WTC11 (cell line): ENCODE measurements at regions not wholly inside any gene's neighbourhood (a gene's known extent, or its start where the extent isn't known, plus 50 kb on each side); places are given as distances from the start of the nearest gene placed in this dataset.

Experiments
- CTCF ChIP-seq: fragments of 200-600 bp; IDR thresholded peaks from 2 replicates; pipeline ENCODE4 v1.8.0; 2022; ENCODE audit warnings: antibody characterized with exemption
- PREB ChIP-seq: sonication (generic); formaldehyde crosslinking; IDR thresholded peaks from 2 replicates; pipeline ENCODE4 v1.8.1; 2022; ENCODE audit warnings: mild to moderate bottlenecking, missing genetic modification reagents, moderate library complexity, borderline replicate concordance
- RELA ChIP-seq: sonication (generic); formaldehyde crosslinking; IDR thresholded peaks from 2 replicates; pipeline ENCODE4 v1.8.1; 2022; ENCODE audit warnings: missing genetic modification reagents, mild to moderate bottlenecking, borderline replicate concordance
- USF2 ChIP-seq: sonication (generic); formaldehyde crosslinking; IDR thresholded peaks from 2 replicates; pipeline ENCODE4 v1.8.1; 2023; ENCODE audit warnings: mild to moderate bottlenecking, missing genetic modification reagents, moderate library complexity

- TF ChIP-seq CTCF (no peak), USF2 (CRISPR knock-in tag) (no peak), PREB (CRISPR knock-in tag) (no peak), RELA (no peak)
These were observed 417.1 kb downstream of the DMRTA1 start for GRCh38 chr9:22863736-22864135.
